Hippocampal formation (tissue), 2 donors: ENCODE measurements at regions not wholly inside any gene's neighbourhood (a gene's known extent, or its start where the extent isn't known, plus 50 kb on each side); places are given as distances from the start of the nearest gene placed in this dataset.
"Not testable (repeated sequence)": the region's sequence is repeated elsewhere in the genome, so short reads cannot be mapped to it uniquely, and the experiment has no call there.

Experiments used
- DNase-seq, 2 donors: peaks; one replicate each; lab custom pipeline; 2025; lab: John Stamatoyannopoulos, UW

- no peak for DNase-seq
These were observed 266.2 kb downstream of the KCTD12 start for GRCh38 chr13:76620036-76620435.

- no peak for DNase-seq
These were observed 266.6 kb downstream of the KCTD12 start for GRCh38 chr13:76619631-76620030.

GRCh38 chr13:76610819-76611415 is 275.3 kb downstream of the KCTD12 start:
- DNase-seq: no peak

GRCh38 chr13:76609643-76610042 is 276.6 kb downstream of the KCTD12 start:
- DNase-seq: no peak

- no peak for DNase-seq
These were observed 278.3 kb downstream of the KCTD12 start for GRCh38 chr13:76607866-76608265.

- no peak for DNase-seq
These were observed 286.1 kb downstream of the KCTD12 start for GRCh38 chr13:76600081-76600480.

- no peak for DNase-seq
These were observed 288.3 kb downstream of the KCTD12 start for GRCh38 chr13:76597868-76598267.

GRCh38 chr13:76596216-76596615 is 290.0 kb downstream of the KCTD12 start:
- DNase-seq: no peak

GRCh38 chr13:76594435-76594834 is 291.8 kb downstream of the KCTD12 start:
- DNase-seq: no peak

GRCh38 chr13:76586842-76587241 is 299.4 kb downstream of the KCTD12 start:
- no peak for DNase-seq

GRCh38 chr13:76579701-76580100 is 306.5 kb downstream of the KCTD12 start:
- no peak for DNase-seq

- DNase-seq: not testable (repeated sequence)
These were observed 310.6 kb downstream of the KCTD12 start for GRCh38 chr13:76575634-76576033.

- peak; percentile 0 to 53 for DNase-seq
These were observed 315.7 kb downstream of the KCTD12 start for GRCh38 chr13:76570510-76570971.

GRCh38 chr13:76556627-76557026 is 329.6 kb downstream of the KCTD12 start:
- no peak for DNase-seq

- DNase-seq: no peak
These were observed 333.4 kb downstream of the KCTD12 start for GRCh38 chr13:76552807-76553206.

- no peak for DNase-seq
These were observed 334.0 kb downstream of the KCTD12 start for GRCh38 chr13:76552041-76552772.

GRCh38 chr13:76542176-76542575 is 344.0 kb downstream of the KCTD12 start:
- no peak for DNase-seq

- DNase-seq: no peak
These were observed 348.2 kb downstream of the KCTD12 start for GRCh38 chr13:76538004-76538403.

- DNase-seq: no peak
These were observed 353.0 kb downstream of the KCTD12 start for GRCh38 chr13:76533251-76533650.

GRCh38 chr13:76527041-76527440 is 359.2 kb downstream of the KCTD12 start:
- DNase-seq: no peak

- no peak for DNase-seq
These were observed 362.4 kb downstream of the KCTD12 start for GRCh38 chr13:76523740-76524340.

- no peak for DNase-seq
These were observed 364.0 kb downstream of the KCTD12 start for GRCh38 chr13:76522083-76522755.

GRCh38 chr13:76519685-76520084 is 366.5 kb downstream of the KCTD12 start:
- no peak for DNase-seq
